NCI-H2171 treated with DMSO at 0.1 percent for 48 hours (cell line): ENCODE measurements at regions not wholly inside any gene's neighbourhood (a gene's known extent, or its start where the extent isn't known, plus 50 kb on each side); places are given as distances from the start of the nearest gene placed in this dataset.
A peak's percentile ranks its signal among the peaks of the same experiment; 100 is the strongest.

ENCODE experiments used
- DNase-seq: peaks from one replicate; lab custom pipeline; 2025; lab: John Stamatoyannopoulos, UW

DNA sequence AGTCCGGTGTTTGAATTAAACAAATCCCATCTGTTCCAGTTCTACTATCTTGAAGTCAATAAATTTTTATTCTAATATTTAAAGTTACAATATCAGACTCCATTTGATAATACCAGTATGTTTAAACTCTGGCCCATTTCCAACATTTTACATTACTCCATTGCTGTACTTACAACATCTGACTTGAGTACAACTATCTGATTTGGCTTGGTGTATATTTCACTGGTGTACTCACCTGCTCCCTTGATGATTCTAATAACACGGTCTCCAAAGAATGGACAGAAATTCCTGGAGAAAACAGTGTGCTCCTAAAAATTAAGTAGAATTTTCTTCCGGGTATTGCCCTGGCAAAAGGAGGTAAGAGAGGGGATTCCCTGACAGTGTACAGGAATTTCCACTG lies 680.5 kb upstream of the ADAMTS5 start:
- no peak for DNase-seq

DNA sequence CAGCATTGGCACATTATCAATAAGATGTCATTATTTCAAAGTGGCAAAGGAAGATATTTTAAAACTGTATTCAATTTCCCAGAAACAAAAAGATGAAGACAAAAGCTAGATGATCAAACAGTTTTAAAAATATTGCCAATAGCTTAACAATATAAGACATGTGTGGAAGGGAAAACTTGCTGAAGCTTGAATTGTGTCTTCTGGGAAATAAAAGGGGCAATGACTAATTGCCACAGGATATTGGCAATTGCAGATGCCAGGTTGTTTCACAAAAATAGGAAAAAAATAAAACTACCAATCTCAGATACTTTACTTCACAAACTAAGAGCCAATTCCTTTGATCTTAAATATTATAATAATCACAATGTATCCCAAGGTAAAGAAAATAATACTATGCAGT lies 679.8 kb upstream of the ADAMTS5 start:
- DNase-seq: no peak

DNA sequence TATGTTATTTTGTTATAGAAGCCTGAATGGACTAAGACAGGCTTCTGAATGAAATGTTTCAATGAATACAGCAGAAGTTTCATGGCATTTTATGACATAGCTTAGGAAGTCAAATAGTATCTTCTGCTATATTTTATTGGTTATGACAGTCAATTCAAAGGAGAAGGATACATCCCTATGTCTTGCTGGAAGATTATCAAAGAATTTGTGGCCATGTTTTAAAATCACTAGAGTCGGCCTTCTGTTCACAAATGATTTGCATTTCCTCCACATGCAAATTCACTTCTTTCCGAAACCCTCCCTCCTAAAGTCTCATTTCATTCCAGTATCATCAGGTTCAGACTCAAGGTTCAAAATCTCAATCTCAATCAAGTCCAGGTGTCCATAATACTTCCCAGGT lies 679.2 kb upstream of the ADAMTS5 start:
- no peak for DNase-seq

DNA sequence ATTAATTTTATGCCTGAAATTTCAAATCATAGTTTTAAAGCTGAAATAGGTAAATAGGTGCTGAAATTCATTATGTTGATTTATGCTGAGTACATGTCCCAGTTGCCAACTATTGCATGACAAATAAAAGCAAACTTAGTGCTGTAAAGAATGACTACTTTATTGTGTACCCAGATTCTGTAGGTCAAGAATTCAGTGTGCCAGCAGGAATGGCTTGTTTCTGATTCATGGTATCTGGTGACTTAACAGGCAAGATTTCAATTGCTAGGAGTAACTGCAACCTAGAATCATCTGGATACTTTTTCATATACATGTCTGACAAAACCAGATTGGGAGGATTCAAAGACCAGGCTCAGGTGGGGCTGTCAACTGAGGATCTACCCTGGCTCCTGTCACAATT lies 678.4 kb upstream of the ADAMTS5 start:
- DNase-seq: no peak

DNA sequence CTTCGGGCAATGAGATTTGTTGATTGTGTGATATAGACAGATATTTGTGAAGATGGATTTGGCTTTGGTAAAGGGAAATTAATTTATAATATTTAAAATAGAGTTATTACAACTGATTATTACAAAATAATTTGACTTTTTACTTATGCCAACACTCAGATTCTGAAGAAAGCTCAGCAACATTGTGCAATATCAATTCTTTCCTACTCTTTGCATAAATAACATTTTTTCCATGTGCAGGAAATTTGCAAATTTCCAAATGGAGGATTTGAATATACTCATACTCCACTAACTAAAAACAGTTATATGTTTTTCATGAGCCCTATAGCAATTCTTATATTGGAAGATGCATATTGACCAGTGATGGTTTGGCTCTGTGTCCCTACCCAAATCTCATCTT lies 676.4 kb upstream of the ADAMTS5 start:
- DNase-seq: no peak

DNA sequence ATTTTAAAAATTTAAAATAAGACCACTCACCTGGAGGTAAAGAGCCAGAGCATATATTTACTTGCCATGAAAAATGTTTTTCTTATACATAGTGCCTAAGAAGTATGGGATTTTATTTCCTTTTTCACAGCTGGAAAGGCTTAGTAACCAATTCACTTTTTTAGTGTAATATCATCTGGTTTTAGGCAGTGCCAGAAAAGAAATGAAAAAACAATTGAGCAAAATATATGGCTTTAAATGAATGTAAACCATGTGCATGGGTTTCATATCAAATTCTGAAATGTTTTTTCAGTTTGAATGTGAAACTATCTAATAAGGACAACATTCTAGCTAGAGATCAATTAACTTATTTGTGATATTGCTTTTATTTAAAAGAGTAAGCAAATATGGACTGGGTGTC lies 672.4 kb upstream of the ADAMTS5 start:
- DNase-seq: no peak

DNA sequence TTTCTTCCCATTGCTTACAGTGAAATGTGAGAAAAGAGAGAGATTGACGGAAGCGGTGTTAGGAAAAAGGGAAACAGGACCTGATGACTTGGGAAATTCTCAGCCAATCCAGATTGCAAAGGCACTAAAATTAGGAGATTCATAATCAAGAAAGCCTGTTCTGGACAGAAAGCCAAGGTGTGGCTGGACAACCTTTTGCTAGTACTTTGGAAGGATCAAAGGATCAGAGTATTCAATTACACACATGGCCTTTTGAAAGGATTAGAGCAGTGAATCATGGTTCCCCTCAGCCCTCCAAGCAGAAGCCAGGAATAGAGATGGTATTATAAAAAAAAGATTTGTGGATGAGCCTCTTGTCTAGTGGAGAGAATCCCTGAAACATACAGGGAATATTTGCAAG lies 669.8 kb upstream of the ADAMTS5 start:
- no peak for DNase-seq

DNA sequence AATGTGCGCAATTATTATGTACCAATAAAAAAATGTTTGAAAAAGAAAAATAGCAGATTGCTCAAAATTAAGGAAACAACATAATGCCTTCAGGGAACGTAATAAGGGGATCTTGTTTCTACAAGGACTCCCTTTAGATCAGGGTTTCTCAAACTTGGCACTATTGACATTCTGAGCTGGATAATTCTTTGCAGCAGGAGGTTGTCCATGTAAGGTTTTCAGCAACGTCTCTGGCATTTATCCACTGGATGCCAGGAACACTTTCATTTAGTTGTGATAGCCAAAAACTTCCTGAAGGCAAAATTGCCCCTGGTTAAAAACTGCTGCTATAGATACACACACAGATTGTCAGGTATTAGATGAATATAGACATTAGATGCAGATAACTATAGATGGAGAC lies 666.7 kb upstream of the ADAMTS5 start:
- DNase-seq: no peak

DNA sequence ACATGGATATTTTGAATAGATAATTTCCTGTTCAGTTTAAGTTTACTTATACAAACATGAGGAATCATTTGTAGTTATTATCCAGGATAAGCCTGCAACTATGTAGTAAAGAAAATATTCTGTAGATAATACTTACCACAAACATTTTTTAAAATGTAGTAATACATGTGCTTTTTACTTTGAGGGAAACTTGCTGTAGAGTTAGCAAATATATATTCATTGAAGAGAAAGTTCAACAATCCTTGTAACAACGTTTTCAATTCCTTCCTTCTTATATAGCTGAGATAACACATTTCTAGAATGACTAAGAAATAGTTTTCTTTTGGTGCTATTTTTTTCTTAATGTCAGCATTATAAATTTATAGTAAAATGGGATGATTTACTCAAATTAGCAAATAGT lies 664.6 kb upstream of the ADAMTS5 start:
- DNase-seq: no peak

DNA sequence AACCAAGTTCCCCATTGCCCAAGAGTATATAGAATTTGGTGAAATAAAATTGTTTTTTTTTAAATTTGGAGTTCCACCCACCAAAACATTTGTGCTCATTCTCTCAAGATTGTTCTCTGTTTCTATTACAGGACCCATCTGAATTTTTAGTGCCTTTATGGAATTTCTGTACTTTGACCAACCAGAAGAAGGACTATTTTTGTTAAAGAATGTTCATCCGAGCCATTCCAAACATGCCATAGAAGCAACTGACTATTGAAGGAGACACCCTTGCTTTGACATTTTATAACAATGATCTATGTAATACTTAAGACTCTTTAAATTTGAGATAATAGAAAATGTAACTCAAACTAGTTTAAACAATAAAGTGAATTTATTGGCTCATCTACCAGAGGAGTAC lies 655.7 kb upstream of the ADAMTS5 start:
- no peak for DNase-seq

DNA sequence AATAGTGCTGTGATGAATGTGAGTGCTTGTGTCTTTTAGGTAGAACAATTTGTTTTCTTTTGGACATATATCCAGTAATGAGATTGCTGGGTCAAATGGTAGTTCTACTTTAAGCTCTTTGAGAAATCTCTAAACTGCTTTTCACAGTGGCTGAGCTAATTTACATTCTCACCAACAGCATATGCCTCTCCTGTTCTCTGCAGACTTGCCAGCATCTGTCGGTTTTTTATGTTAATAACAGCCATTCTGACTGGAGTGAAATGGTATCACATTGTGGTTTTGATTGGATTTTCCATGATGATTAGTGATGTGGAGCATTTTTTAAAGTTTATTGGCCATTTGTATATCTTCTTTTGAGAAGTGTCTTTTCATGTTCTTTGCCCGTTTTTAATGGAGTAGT lies 647.3 kb upstream of the ADAMTS5 start:
- peak; percentile 66 for DNase-seq

DNA sequence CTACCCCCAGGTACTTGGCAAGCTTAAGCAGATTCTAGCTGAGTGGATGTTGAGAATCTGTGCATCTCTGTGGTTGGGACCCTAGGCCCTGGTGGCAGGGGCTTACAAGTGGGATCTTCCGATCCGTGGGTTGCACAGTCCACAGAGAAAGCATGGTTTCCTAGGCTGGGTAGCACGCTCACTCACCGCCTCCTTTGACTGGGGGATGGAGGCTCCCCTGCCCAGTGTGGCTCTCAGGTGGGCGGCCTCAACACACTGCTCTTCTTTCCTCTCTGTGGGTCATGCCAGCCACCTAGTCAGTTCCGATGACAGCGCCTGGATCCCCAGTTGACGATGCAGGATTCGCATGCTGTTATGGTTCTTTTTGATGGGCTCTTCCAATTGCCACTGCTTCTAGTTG lies 639.5 kb upstream of the ADAMTS5 start:
- DNase-seq: no peak

DNA sequence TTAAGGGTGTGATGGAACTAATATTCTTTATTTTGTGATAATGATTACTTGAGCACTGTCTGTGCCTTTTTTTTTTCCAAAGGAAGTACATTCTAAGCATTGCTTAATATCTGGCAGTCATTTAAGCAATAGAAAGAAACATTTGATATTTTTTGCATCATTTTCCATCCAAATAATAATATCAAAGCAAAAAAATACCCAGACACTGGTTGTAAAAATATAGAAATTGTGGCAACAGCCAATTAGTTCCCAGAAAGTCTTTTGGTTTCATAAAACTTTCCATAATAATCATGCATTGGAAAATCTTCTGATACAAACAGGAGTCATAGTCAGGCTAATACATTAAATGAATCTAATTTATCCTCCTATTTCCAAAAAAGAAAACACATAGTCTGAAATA lies 629.3 kb upstream of the ADAMTS5 start:
- no peak for DNase-seq

DNA sequence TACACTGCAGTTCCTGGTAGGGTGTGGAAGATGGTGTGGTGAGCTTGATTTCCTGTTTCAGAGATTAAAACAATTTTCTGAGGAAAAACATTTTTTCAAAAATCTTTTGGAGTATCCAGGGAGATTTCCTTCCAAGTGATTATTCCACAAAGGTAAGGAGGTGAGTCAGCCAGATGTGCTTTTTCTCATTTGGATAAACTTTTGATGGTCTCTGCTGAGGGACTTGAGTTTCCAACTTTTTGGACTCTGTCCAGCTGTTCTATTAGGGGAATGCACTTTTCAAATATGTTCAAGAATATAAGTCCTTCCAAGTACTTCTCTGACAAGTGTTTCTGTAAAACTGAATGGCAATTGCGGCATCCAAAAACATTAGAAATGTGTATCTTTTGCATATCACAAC lies 628.8 kb upstream of the ADAMTS5 start:
- DNase-seq: no peak

DNA sequence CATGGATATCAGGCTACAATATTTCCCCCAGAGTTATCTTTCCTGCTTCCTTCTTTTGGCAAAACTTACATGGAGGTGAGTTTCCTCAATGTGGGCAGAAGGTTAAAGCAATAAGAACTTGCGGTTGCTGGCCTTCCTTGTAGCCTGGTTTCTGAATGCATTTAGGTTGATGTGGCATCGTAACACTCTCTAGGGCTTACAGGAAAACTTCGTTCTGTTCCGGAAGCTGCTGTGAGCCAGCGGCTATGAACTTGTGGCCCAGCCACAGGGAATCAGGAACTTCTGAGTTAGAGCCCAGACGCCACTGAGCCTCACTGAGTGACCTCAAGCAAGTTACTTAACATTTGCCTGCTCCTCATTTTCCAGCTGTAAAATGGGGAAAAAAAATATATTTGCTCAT lies 623.4 kb upstream of the ADAMTS5 start:
- DNase-seq: no peak

DNA sequence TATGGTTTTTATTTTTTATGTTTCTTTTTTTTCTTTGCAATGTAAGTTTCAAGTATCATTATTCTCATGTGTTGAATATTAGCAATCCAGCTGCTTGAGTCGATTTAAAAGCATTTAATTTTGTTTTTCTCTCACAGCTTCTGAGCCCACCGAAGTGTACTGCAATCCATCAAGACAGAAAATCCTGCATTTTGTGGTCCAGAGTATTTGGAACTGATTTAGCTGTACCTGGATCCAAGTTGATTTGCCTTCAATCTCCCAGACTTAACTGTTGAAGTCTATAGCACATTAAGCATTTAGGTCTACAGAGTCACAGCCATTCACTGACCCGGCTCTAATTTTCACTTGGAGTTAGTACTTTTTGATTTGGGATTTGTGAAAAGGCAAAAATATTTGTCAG lies 622.9 kb upstream of the ADAMTS5 start:
- DNase-seq: no peak

DNA sequence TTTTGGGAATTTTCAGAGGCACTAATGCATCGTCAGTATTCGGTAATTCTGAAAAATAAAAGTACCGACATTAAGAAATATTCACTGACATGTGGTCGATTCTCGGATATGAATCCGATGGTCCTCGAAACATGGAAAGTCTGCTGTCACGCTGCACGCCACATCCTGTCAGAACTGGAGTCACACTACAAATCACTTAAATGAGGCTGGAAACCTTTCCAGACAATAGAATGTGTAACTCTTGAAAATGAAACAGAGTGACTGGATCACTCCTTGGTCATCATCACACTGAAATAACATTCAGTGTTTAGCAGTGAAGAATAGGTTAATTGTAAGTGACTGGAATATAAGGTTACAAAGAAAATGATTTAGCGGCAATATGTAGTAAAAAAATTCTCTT lies 620.1 kb upstream of the ADAMTS5 start:
- no peak for DNase-seq

DNA sequence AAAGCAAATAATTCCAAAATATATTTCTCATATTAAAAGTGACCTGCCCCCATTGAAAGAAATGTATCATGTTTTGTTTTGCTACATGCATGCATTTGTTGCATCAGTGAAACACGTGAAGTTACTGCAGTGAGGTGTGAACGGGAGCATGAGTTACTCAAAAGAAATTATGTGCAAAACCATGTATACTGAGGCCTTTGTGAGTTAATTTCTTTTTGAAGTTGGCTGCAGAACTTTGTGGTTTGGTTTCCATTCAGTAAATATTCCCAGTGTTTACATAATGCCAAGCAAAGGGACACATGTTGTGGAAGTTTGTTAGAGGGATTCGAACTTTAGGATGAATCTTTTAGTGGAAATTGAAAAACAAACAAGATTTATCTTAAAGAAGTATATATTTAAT lies 619.4 kb upstream of the ADAMTS5 start:
- no peak for DNase-seq

DNA sequence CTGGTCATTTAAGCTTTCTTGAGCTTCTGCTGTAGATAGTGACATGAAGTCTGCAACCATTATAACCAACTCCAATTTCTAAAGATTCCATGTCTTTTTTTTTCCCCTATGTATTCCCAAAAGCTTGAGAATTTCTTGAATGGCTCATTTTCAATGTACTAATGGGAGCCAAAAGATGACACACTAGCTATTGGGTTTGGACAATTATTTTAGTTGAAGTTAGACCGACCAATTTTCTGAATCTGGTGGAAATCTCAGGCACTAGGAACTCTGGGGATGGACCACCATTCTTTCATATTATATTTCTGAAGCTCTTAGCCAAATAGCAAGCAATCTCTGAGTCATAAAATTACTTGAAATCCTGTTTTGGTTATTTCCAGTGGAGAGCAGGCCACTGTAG lies 617.4 kb upstream of the ADAMTS5 start:
- DNase-seq: no peak

DNA sequence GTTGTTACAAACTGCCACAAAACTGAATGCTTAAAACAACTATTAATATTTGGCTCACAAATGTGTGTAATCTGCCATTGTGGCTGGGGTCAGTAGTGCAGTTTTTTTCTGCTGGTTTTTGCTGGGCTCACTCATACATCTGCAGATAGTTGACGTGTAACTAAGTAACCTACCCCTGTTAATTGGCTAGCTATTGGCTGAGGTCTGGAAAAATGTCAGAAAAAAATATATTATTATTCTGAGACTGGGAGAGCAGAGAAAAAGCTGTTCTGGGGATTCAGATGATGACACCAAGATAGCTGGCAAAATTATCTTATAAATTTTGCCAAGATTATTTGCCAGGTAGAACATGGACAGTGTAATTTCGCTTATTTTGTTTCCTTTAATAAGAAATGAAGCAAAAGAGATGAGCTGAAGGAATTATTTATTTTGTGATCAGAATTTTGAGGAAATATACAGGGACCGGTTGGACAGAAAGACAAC lies 616.1 kb upstream of the ADAMTS5 start:
- DNase-seq: no peak

DNA sequence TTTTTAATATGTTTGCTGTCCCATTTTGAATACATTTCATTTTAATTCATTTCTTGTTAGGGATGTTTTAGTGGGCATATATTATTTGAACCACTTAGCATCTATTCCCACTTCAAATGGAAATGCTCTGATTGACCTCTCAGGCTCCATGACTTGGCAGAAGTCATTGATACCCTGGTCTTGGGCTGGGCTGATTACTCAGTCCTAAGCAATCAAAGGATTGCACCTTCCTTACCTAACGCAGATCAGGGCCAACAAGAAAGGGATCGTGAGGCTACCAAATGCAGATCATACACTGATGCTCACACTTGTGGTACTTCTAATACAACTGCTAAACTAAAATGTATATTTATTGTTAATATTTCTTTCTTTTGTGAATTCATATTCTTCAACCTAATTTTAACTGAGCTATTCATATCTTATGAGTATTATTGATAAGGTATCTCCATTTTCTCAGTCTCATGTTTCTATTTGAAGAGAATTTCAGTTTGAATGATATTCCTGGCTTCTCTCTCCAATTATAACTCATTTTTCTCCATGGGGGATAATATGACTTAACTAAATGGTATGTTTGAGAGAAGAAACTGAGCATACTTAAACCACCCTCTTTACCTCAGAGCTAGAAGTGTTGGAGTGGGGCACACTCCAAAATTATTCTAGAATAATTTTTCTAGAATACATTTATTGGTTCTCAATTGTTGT lies 615.5 kb upstream of the ADAMTS5 start:
- DNase-seq: no peak

DNA sequence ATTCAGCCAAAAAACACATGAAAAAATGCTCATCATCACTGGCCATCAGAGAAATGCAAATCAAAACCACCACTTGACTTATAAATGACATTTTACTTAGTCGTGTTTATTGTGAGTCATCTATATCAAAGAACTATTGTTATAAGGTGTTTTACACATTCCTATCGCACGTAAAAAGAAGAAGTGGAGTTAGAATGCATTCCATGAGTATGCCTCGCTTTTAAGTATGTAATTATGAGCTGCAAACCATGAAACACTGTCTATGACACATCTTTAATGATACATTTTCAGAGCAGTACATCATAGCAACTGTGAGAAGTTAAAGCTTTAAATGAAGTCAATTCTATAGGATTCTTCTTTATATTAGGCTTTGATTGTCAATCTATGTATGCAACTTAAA lies 614.3 kb upstream of the ADAMTS5 start:
- DNase-seq: no peak

DNA sequence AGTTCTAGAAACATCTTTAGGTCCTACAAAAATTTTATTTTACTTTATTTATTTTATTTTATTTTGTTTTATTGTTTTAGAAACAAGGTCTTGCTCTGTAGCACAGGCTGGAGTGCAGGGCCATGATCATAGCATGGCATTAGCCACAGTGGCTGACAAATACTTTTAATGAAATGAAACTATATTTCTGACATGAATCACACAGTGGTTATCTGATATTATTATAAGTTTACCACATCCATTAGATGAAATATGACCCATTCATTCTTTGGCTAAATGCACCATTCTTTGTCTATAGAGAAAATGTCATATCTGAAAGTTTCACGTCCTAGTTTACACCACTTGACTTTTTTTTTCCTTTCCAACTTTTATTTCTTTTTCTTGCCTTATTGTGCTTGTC lies 613.4 kb upstream of the ADAMTS5 start:
- no peak for DNase-seq

DNA sequence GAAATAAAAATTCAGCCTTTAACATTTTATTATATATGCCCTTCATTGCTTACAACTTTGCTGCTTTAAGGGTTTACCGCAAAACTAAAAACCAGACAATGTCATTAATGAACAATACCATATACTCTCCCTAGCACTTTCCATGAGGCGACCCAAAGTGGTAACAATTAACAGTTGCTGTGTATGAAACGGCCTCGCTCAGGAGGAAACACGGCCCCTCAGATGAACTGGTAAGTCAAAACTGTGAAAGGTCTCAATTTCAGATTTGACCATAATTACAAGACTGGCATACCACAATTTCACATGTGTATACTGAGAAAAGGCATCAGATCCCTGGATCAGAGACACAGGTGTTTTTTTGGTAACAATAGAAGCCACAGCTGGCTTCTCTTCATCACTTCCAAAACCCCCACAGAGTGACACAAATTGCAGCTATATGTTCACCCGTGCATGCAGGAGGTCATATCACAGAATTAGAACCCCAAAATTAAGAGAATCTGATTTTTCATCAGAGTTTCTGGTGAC lies 611.9 kb upstream of the ADAMTS5 start:
- DNase-seq: no peak
